ENCODE measurements at regions not wholly inside any gene's neighbourhood (a gene's known extent, or its start where the extent isn't known, plus 50 kb on each side); places are given as distances from the start of the nearest gene placed in this dataset.

DNA sequence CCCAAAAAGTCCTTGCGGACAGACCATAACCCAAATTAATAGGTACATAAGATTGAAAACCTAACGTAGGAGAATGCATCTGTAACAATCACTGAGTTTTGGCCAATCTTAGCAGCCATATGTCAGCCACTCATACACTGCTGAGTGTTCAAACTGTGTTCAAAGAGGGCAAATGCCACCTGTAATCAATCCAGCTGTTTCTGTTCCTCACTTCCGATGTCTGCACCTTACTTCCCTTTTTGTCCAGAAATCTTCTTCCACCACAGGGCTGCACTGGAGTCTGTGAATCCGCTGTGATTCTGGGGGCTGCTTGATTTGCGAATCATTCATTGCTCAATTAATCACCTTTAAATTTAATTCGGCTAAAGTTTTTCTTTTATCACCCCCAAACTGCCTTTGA, 263.9 kb downstream of the ICE1 start:
- Histone ChIP-seq H3K4me3 (ENCODE audit: low read length in 2 of 2) (no peak overlapping the region), H3K36me3 (ENCODE audit: control insufficient read depth in 2 of 2, insufficient read depth in 2 of 2, low read length in 2 of 2) (no peaks in the 10 kb centered on the region), H3K4me1 (ENCODE audit: control insufficient read depth in 2 of 2, insufficient read depth in 2 of 2, low read length in 2 of 2) (no peaks in the 10 kb centered on the region), H3K9ac (ENCODE audit: low read depth in 1 of 2, low read length in 2 of 2) (no peak overlapping the region), H3K27ac (ENCODE audit: low read depth in 2 of 2, low read length in 2 of 2) (no peak overlapping the region), H3K27me3 (ENCODE audit: control insufficient read depth in 2 of 2, insufficient read depth in 2 of 2, low read length in 2 of 2) (no peaks in the 10 kb centered on the region), H3K9me3 (ENCODE audit: control insufficient read depth in 2 of 2, low read length in 2 of 2) (no peaks in the 10 kb centered on the region)

GRCh38 chr5:5685737-5686136, 263.3 kb downstream of the ICE1 start:
- H3K27me3 ChIP-seq (ENCODE audit: control insufficient read depth in 2 of 2, insufficient read depth in 2 of 2, low read length in 2 of 2): no peaks in the 10 kb centered on the region
- H3K36me3 ChIP-seq (ENCODE audit: control insufficient read depth in 2 of 2, insufficient read depth in 2 of 2, low read length in 2 of 2): no peaks in the 10 kb centered on the region
- no peaks in the 10 kb centered on the region for H3K4me1 ChIP-seq (ENCODE audit: control insufficient read depth in 2 of 2, insufficient read depth in 2 of 2, low read length in 2 of 2)
- no peak overlapping the region for H3K9ac ChIP-seq (ENCODE audit: low read depth in 1 of 2, low read length in 2 of 2)
- H3K27ac ChIP-seq (ENCODE audit: low read depth in 2 of 2, low read length in 2 of 2): no peak overlapping the region
- H3K4me3 ChIP-seq (ENCODE audit: low read length in 2 of 2): no peak overlapping the region
- no peaks in the 10 kb centered on the region for H3K9me3 ChIP-seq (ENCODE audit: control insufficient read depth in 2 of 2, low read length in 2 of 2)

DNA sequence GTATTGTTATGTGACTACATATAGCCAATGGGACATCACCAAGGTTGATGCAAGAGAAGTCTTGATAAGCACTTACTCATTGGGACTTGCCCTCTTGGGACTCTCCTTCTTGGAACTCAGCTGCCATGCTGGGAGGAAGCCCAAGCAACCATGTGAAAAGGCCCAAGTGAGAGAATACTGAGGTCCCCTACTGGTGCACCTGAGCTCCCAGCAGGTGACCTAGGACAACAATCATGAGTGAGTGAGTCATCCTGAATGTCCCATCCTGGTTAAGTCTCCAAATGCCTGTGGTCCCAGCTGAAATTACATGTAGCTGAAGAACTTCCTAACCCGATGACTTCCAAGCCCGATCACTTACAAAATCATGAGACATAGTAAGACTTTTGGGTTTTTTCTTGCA, 260.7 kb downstream of the ICE1 start:
- Histone ChIP-seq H3K9me3 (ENCODE audit: control insufficient read depth in 2 of 2, low read length in 2 of 2) (no peaks in the 10 kb centered on the region), H3K27ac (ENCODE audit: low read depth in 2 of 2, low read length in 2 of 2) (no peak overlapping the region), H3K9ac (ENCODE audit: low read depth in 1 of 2, low read length in 2 of 2) (no peak overlapping the region), H3K4me1 (ENCODE audit: control insufficient read depth in 2 of 2, insufficient read depth in 2 of 2, low read length in 2 of 2) (no peaks in the 10 kb centered on the region), H3K36me3 (ENCODE audit: control insufficient read depth in 2 of 2, insufficient read depth in 2 of 2, low read length in 2 of 2) (no peaks in the 10 kb centered on the region), H3K27me3 (ENCODE audit: control insufficient read depth in 2 of 2, insufficient read depth in 2 of 2, low read length in 2 of 2) (no peaks in the 10 kb centered on the region), H3K4me3 (ENCODE audit: low read length in 2 of 2) (no peak overlapping the region)

DNA sequence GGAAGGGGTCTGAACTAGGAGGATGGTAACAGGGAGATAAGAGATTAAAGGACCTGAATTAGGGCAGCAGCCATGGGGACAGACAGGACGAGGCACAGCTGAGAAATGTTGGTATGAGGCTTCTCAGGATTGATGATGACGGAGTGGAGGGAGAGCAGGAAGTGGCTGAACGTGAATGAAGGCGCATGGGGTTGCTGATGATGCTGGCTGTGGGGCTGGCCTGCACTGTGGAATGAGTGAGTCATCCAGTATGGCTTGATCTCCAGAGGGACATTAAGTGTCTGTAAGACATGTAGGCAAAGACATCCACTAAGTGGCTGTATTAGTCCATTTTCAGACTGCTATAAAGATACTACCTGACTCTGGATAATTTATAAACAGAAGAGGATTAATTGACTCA, 256.4 kb downstream of the ICE1 start:
- Histone ChIP-seq H3K27ac (ENCODE audit: low read depth in 2 of 2, low read length in 2 of 2) (no peak overlapping the region), H3K4me1 (ENCODE audit: control insufficient read depth in 2 of 2, insufficient read depth in 2 of 2, low read length in 2 of 2) (no peaks in the 10 kb centered on the region), H3K9ac (ENCODE audit: low read depth in 1 of 2, low read length in 2 of 2) (no peak overlapping the region), H3K4me3 (ENCODE audit: low read length in 2 of 2) (no peak overlapping the region), H3K27me3 (ENCODE audit: control insufficient read depth in 2 of 2, insufficient read depth in 2 of 2, low read length in 2 of 2) (no peaks in the 10 kb centered on the region), H3K36me3 (ENCODE audit: control insufficient read depth in 2 of 2, insufficient read depth in 2 of 2, low read length in 2 of 2) (no peaks in the 10 kb centered on the region), H3K9me3 (ENCODE audit: control insufficient read depth in 2 of 2, low read length in 2 of 2) (peaks cover 4 to 6% of the 10 kb centered on the region in 2 donors)

GRCh38 chr5:5677738-5678137, 255.3 kb downstream of the ICE1 start:
- no peak overlapping the region for H3K9ac ChIP-seq (ENCODE audit: low read depth in 1 of 2, low read length in 2 of 2)
- H3K4me3 ChIP-seq (ENCODE audit: low read length in 2 of 2): no peak overlapping the region
- peaks cover 4 to 6% of the 10 kb centered on the region in 2 donors for H3K9me3 ChIP-seq (ENCODE audit: control insufficient read depth in 2 of 2, low read length in 2 of 2)
- no peaks in the 10 kb centered on the region for H3K36me3 ChIP-seq (ENCODE audit: control insufficient read depth in 2 of 2, insufficient read depth in 2 of 2, low read length in 2 of 2)
- H3K4me1 ChIP-seq (ENCODE audit: control insufficient read depth in 2 of 2, insufficient read depth in 2 of 2, low read length in 2 of 2): no peaks in the 10 kb centered on the region
- no peaks in the 10 kb centered on the region for H3K27me3 ChIP-seq (ENCODE audit: control insufficient read depth in 2 of 2, insufficient read depth in 2 of 2, low read length in 2 of 2)
- H3K27ac ChIP-seq (ENCODE audit: low read depth in 2 of 2, low read length in 2 of 2): no peak overlapping the region

- H3K9ac ChIP-seq (ENCODE audit: low read depth in 1 of 2, low read length in 2 of 2): no peak overlapping the region
- H3K27ac ChIP-seq (ENCODE audit: low read depth in 2 of 2, low read length in 2 of 2): no peak overlapping the region
- no peaks in the 10 kb centered on the region for H3K4me1 ChIP-seq (ENCODE audit: control insufficient read depth in 2 of 2, insufficient read depth in 2 of 2, low read length in 2 of 2)
- H3K4me3 ChIP-seq (ENCODE audit: low read length in 2 of 2): no peak overlapping the region
- H3K36me3 ChIP-seq (ENCODE audit: control insufficient read depth in 2 of 2, insufficient read depth in 2 of 2, low read length in 2 of 2): no peaks in the 10 kb centered on the region
- no peaks in the 10 kb centered on the region for H3K27me3 ChIP-seq (ENCODE audit: control insufficient read depth in 2 of 2, insufficient read depth in 2 of 2, low read length in 2 of 2)
- peaks cover 6% of the 10 kb centered on the region in 2 donors for H3K9me3 ChIP-seq (ENCODE audit: control insufficient read depth in 2 of 2, low read length in 2 of 2)
These were observed 253.7 kb downstream of the ICE1 start for GRCh38 chr5:5676218-5676617.

- Histone ChIP-seq H3K9me3 (ENCODE audit: control insufficient read depth in 2 of 2, low read length in 2 of 2) (peaks cover 6% of the 10 kb centered on the region in 2 donors), H3K9ac (ENCODE audit: low read depth in 1 of 2, low read length in 2 of 2) (no peak overlapping the region), H3K4me1 (ENCODE audit: control insufficient read depth in 2 of 2, insufficient read depth in 2 of 2, low read length in 2 of 2) (no peaks in the 10 kb centered on the region), H3K27ac (ENCODE audit: low read depth in 2 of 2, low read length in 2 of 2) (no peak overlapping the region), H3K4me3 (ENCODE audit: low read length in 2 of 2) (no peak overlapping the region), H3K36me3 (ENCODE audit: control insufficient read depth in 2 of 2, insufficient read depth in 2 of 2, low read length in 2 of 2) (no peaks in the 10 kb centered on the region), H3K27me3 (ENCODE audit: control insufficient read depth in 2 of 2, insufficient read depth in 2 of 2, low read length in 2 of 2) (no peaks in the 10 kb centered on the region)
These were observed 253.0 kb downstream of the ICE1 start for GRCh38 chr5:5675511-5675910.

- peaks cover 0 to 3% of the 10 kb centered on the region in 2 donors for H3K9me3 ChIP-seq (ENCODE audit: control insufficient read depth in 2 of 2, low read length in 2 of 2)
- H3K27ac ChIP-seq (ENCODE audit: low read depth in 2 of 2, low read length in 2 of 2): no peak overlapping the region
- no peak overlapping the region for H3K4me3 ChIP-seq (ENCODE audit: low read length in 2 of 2)
- H3K27me3 ChIP-seq (ENCODE audit: control insufficient read depth in 2 of 2, insufficient read depth in 2 of 2, low read length in 2 of 2): no peaks in the 10 kb centered on the region
- no peak overlapping the region for H3K9ac ChIP-seq (ENCODE audit: low read depth in 1 of 2, low read length in 2 of 2)
- no peaks in the 10 kb centered on the region for H3K36me3 ChIP-seq (ENCODE audit: control insufficient read depth in 2 of 2, insufficient read depth in 2 of 2, low read length in 2 of 2)
- H3K4me1 ChIP-seq (ENCODE audit: control insufficient read depth in 2 of 2, insufficient read depth in 2 of 2, low read length in 2 of 2): no peaks in the 10 kb centered on the region
These were observed 249.3 kb downstream of the ICE1 start for GRCh38 chr5:5671823-5672222.

DNA sequence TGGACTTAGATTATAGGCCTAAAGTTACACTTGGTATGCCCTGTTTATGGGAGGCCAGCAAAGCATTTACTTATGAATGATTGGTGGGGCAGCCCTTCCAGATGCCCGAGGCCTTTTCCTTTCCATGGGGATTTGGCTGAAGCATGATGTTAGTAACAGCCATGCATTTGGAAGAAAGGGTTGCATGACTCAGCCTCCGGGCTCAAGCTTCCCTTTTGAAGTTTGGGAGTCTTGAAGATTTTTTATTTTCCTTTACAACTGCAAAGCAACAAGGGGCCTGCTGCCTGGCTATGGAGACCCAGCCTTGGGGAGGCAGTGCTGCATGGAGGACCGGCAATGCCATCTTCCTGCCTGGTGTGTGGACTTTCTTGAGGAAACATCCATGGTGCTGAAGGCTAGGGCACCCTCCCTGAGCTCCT, 244.7 kb downstream of the ICE1 start:
- Histone ChIP-seq H3K4me1 (ENCODE audit: control insufficient read depth in 2 of 2, insufficient read depth in 2 of 2, low read length in 2 of 2) (no peaks in the 10 kb centered on the region), H3K36me3 (ENCODE audit: control insufficient read depth in 2 of 2, insufficient read depth in 2 of 2, low read length in 2 of 2) (no peaks in the 10 kb centered on the region), H3K9me3 (ENCODE audit: control insufficient read depth in 2 of 2, low read length in 2 of 2) (peaks cover 0 to 3% of the 10 kb centered on the region in 2 donors), H3K27ac (ENCODE audit: low read depth in 2 of 2, low read length in 2 of 2) (no peak overlapping the region), H3K9ac (ENCODE audit: low read depth in 1 of 2, low read length in 2 of 2) (no peak overlapping the region), H3K4me3 (ENCODE audit: low read length in 2 of 2) (no peak overlapping the region), H3K27me3 (ENCODE audit: control insufficient read depth in 2 of 2, insufficient read depth in 2 of 2, low read length in 2 of 2) (no peaks in the 10 kb centered on the region)

DNA sequence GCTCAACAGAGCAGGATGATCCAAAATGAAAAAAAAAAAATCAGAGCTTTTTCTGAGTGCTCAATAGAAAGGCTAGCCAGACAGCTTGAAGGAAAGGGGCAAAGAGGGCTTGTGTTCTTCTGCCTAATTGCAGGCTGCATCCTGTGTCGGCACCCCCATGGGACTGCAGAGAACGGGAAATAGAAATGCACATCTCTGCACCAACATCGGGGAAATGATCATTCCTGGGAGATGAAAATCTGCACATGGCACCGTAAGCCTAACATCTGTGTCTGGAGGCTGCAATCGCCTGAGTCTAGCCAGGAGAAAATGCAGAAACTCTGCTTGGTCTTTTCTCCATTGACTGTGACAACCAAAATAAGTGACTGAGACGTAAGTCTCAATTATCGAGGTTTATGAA, 243.9 kb downstream of the ICE1 start:
- Histone ChIP-seq H3K9ac (ENCODE audit: low read depth in 1 of 2, low read length in 2 of 2) (no peak overlapping the region), H3K9me3 (ENCODE audit: control insufficient read depth in 2 of 2, low read length in 2 of 2) (no peaks in the 10 kb centered on the region), H3K4me1 (ENCODE audit: control insufficient read depth in 2 of 2, insufficient read depth in 2 of 2, low read length in 2 of 2) (no peaks in the 10 kb centered on the region), H3K36me3 (ENCODE audit: control insufficient read depth in 2 of 2, insufficient read depth in 2 of 2, low read length in 2 of 2) (no peaks in the 10 kb centered on the region), H3K27me3 (ENCODE audit: control insufficient read depth in 2 of 2, insufficient read depth in 2 of 2, low read length in 2 of 2) (no peaks in the 10 kb centered on the region), H3K4me3 (ENCODE audit: low read length in 2 of 2) (no peak overlapping the region), H3K27ac (ENCODE audit: low read depth in 2 of 2, low read length in 2 of 2) (no peak overlapping the region)

- Histone ChIP-seq H3K4me3 (ENCODE audit: low read length in 2 of 2) (no peak overlapping the region), H3K9ac (ENCODE audit: low read depth in 1 of 2, low read length in 2 of 2) (no peak overlapping the region), H3K27me3 (ENCODE audit: control insufficient read depth in 2 of 2, insufficient read depth in 2 of 2, low read length in 2 of 2) (no peaks in the 10 kb centered on the region), H3K9me3 (ENCODE audit: control insufficient read depth in 2 of 2, low read length in 2 of 2) (no peaks in the 10 kb centered on the region), H3K27ac (ENCODE audit: low read depth in 2 of 2, low read length in 2 of 2) (no peak overlapping the region), H3K36me3 (ENCODE audit: control insufficient read depth in 2 of 2, insufficient read depth in 2 of 2, low read length in 2 of 2) (no peaks in the 10 kb centered on the region), H3K4me1 (ENCODE audit: control insufficient read depth in 2 of 2, insufficient read depth in 2 of 2, low read length in 2 of 2) (no peaks in the 10 kb centered on the region)
These were observed 243.5 kb downstream of the ICE1 start for GRCh38 chr5:5666076-5666365.

Measured in mucosa of rectum (tissue), 2 donors.